ENCODE measurements at regions not wholly inside any gene's neighbourhood (a gene's known extent, or its start where the extent isn't known, plus 50 kb on each side); places are given as distances from the start of the nearest gene placed in this dataset.

DNA sequence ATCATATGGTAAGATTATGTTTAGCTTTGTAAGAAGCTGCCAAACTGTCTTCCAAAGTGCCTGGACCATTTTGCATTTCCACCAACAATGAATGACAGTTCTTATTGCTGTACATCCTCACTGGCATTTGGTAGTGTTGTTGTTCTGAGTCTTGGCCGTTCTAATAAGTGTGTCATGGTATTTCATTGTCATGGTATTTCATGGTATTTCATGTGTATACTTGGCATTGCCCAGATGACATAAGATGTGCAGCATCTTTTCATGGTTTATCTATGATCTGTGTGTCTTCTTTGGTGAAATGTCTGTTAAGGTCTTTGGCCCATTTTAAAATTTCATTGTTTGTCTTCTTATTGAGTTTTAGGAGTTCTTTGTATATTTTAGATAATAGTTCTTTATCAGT lies 224.4 kb downstream of the BCAS1 start:
- intact Hi-C loops (cut with micrococcal nuclease), result loop anchor here in 1 of 2 donors (2.0 to 5.0 kb wide), 2 partner anchors 94 to 137 kb away; no protein-coding TSS in a partner anchor
- ATAC-seq (no peak), DNase-seq (no peak)
- H3K9me3 Mint-ChIP-seq, result no peaks in the 10 kb centered on the region
- Histone ChIP-seq H3K27me3 (ENCODE audit: control insufficient read depth in 2 of 2, insufficient read depth in 2 of 2, low read length in 2 of 2) (no peaks in the 10 kb centered on the region), H3K4me3 (ENCODE audit: low read length) (no peak overlapping the region), H3K9me3 (ENCODE audit: control insufficient read depth in 2 of 3, low read length in 3 of 3) (no peaks in the 10 kb centered on the region), H3K27ac (ENCODE audit: low read depth, low read length) (no peak overlapping the region), H3K36me3 (ENCODE audit: control insufficient read depth in 2 of 3, insufficient read depth in 3 of 3, low read length in 3 of 3) (no peaks in the 10 kb centered on the region), H3K4me1 (ENCODE audit: control insufficient read depth in 2 of 2, insufficient read depth in 2 of 2, low read length in 2 of 2) (peaks cover 57 to 63% of the 10 kb centered on the region in 2 donors)
- H3K4me3 Mint-ChIP-seq, result peak overlapping the region in 7 of 10 donors; percentile 10 to 78 (median 42)
- CTCF ChIA-PET, result interaction anchor here (0.6 kb wide), 2 partner anchors 76 to 140 kb away, joined by 3 read pairs; no protein-coding TSS in a partner anchor
- no peaks in the 10 kb centered on the region for H3K27me3 Mint-ChIP-seq
- POLR2A ChIA-PET, result interaction anchor here (0.6 to 1.5 kb wide), 5 partner anchors 16 to 266 kb away, joined by 3 to 7 read pairs (median 3); no protein-coding TSS in a partner anchor
- peaks cover 47 to 81% (median 65%) of the 10 kb centered on the region in 7 donors for H3K4me1 Mint-ChIP-seq
- peaks cover 0 to 8% (median 0%) of the 10 kb centered on the region in 5 donors for H3K36me3 Mint-ChIP-seq
- peak overlapping the region; percentile 8 to 92 (median 81) for H3K27ac Mint-ChIP-seq

DNA sequence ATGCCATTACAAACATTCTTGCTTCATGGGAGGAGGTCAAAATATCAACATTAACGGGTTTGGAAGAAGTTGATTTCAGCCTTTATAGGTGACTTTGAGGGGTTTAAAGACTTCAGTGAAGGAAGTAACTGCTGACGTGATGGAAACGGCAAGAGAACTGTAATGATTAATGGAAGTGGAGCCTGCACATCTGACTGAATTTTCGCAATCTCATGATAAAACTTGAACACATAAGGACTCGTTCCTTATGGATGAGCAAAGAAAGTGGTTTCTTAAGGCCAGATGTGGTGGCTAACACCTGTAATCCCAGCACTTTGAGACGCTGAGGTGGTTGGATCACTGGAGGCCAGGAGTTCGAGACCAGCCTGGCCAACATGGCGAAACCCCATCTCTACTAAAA lies 226.1 kb downstream of the BCAS1 start:
- peaks cover 56 to 94% (median 83%) of the 10 kb centered on the region in 7 donors for H3K4me1 Mint-ChIP-seq
- no peak for ATAC-seq
- no peaks in the 10 kb centered on the region for H3K27me3 ChIP-seq (ENCODE audit: control insufficient read depth in 2 of 2, insufficient read depth in 2 of 2, low read length in 2 of 2)
- ChIA-PET POLR2A (interaction anchor here (1.2 to 1.9 kb wide), 4 partner anchors 9 to 29 kb away, joined by 3 to 7 read pairs (median 4); no protein-coding TSS in a partner anchor), CTCF (no interaction called here)
- peak overlapping the region in 7 of 10 donors; percentile 1 to 78 (median 21) for H3K4me3 Mint-ChIP-seq
- no peaks in the 10 kb centered on the region for H3K27me3 Mint-ChIP-seq
- peaks cover 0 to 8% (median 0%) of the 10 kb centered on the region in 5 donors for H3K36me3 Mint-ChIP-seq
- peaks cover 0 to 3% (median 0%) of the 10 kb centered on the region in 11 donors for H3K9me3 Mint-ChIP-seq
- no peak overlapping the region for H3K4me3 ChIP-seq (ENCODE audit: low read length)
- peak overlapping the region in 8 of 9 donors; percentile 33 to 92 (median 83) for H3K27ac Mint-ChIP-seq
- no peak overlapping the region for H3K27ac ChIP-seq (ENCODE audit: low read depth, low read length)
- H3K36me3 ChIP-seq (ENCODE audit: control insufficient read depth in 2 of 3, insufficient read depth in 3 of 3, low read length in 3 of 3), result no peaks in the 10 kb centered on the region
- H3K4me1 ChIP-seq (ENCODE audit: control insufficient read depth in 2 of 2, insufficient read depth in 2 of 2, low read length in 2 of 2), result peaks cover 74 to 80% of the 10 kb centered on the region in 2 donors
- DNase-seq, result no peak
- intact Hi-C loops (cut with micrococcal nuclease), result loop anchor here (1.0 to 5.0 kb wide), 2 partner anchors 25 to 137 kb away; no protein-coding TSS in a partner anchor
- H3K9me3 ChIP-seq (ENCODE audit: control insufficient read depth in 2 of 3, low read length in 3 of 3), result no peaks in the 10 kb centered on the region

DNA sequence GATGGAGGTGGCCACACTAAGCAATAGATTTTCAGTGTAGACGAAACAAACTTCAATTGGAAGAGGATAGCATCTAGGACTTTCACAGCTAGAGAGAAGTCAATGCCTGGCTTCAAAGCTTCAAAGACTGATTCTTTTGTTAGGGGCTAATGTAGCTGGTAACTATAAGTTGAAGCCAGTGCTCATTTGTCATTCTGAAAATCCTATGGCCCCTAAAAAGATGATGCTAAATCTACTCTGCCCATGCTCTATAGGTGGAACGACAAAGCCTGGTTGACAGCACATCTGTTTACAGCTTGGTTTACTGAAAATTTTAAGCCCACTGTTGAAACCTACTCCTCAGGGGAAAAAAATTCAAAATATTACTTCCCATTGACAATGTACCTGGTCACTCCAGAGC lies 226.7 kb downstream of the BCAS1 start:
- no peaks in the 10 kb centered on the region for H3K9me3 ChIP-seq (ENCODE audit: control insufficient read depth in 2 of 3, low read length in 3 of 3)
- H3K4me1 Mint-ChIP-seq, result peaks cover 59 to 95% (median 85%) of the 10 kb centered on the region in 7 donors
- no peaks in the 10 kb centered on the region for H3K27me3 ChIP-seq (ENCODE audit: control insufficient read depth in 2 of 2, insufficient read depth in 2 of 2, low read length in 2 of 2)
- ChIA-PET CTCF (interaction anchor here (0.7 to 1.4 kb wide), 2 partner anchors 12 to 19 kb away, joined by 3 to 4 read pairs; no protein-coding TSS in a partner anchor), POLR2A (interaction anchor here (0.6 to 1.9 kb wide), 8 partner anchors 9 to 190 kb away, joined by 3 to 7 read pairs (median 4); no protein-coding TSS in a partner anchor)
- ATAC-seq (no peak), DNase-seq (no peak)
- peak overlapping the region in 4 of 10 donors; percentile 42 to 78 (median 70) for H3K4me3 Mint-ChIP-seq
- no peak overlapping the region for H3K27ac ChIP-seq (ENCODE audit: low read depth, low read length)
- peaks cover 80 to 85% of the 10 kb centered on the region in 2 donors for H3K4me1 ChIP-seq (ENCODE audit: control insufficient read depth in 2 of 2, insufficient read depth in 2 of 2, low read length in 2 of 2)
- peaks cover 0 to 4% (median 0%) of the 10 kb centered on the region in 11 donors for H3K9me3 Mint-ChIP-seq
- H3K27ac Mint-ChIP-seq, result peak overlapping the region in 8 of 9 donors; percentile 9 to 92 (median 88)
- no peaks in the 10 kb centered on the region for H3K36me3 ChIP-seq (ENCODE audit: control insufficient read depth in 2 of 3, insufficient read depth in 3 of 3, low read length in 3 of 3)
- peaks cover 0 to 9% (median 0%) of the 10 kb centered on the region in 5 donors for H3K36me3 Mint-ChIP-seq
- H3K27me3 Mint-ChIP-seq, result no peaks in the 10 kb centered on the region
- no peak overlapping the region for H3K4me3 ChIP-seq (ENCODE audit: low read length)
- intact Hi-C loops (cut with micrococcal nuclease), result loop anchor here (1.0 to 5.0 kb wide), 3 partner anchors 15 to 136 kb away; no protein-coding TSS in a partner anchor

DNA sequence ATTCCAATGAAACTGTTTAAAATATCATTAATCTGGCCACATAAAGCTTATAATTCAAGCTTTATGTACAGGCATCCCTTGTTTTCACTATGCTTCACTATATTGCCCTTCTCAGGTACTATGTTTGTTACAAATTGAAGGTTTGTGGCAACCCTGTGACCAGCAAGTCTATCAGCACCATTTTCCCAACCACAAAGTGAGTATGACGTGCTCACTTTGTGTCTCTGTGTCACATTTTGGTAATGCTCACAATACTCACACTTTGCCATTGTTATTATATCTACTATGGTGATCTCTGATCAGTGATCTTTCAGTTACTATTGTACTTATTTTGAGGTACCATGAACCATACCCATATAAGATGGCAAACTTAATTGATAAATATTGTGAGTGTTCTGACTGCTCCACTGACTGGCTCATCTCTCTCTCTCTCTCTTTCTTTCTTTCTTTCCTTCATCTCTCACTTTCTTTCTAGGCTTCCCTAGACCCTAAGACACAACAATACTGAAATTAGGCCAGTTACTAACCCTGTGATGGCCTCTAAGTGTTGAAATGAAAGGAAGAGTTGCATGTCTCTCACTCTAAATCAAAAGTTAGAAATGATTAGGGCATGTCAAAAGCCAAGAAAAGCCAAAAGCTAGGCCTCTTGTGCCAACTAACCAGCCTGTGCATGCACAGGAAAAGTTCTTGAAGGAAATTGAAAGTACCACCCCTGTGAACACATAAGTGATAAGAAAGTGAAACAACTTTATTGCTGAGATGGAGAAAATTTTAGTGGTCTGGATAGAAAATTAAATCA lies 227.9 kb downstream of the BCAS1 start:
- no peaks in the 10 kb centered on the region for H3K27me3 Mint-ChIP-seq
- Histone ChIP-seq H3K27ac (ENCODE audit: low read depth, low read length) (peak overlapping the region; percentile 49), H3K9me3 (ENCODE audit: control insufficient read depth in 2 of 3, low read length in 3 of 3) (no peaks in the 10 kb centered on the region), H3K4me1 (ENCODE audit: control insufficient read depth in 2 of 2, insufficient read depth in 2 of 2, low read length in 2 of 2) (peaks cover 80% of the 10 kb centered on the region in 2 donors), H3K27me3 (ENCODE audit: control insufficient read depth in 2 of 2, insufficient read depth in 2 of 2, low read length in 2 of 2) (no peaks in the 10 kb centered on the region), H3K36me3 (ENCODE audit: control insufficient read depth in 2 of 3, insufficient read depth in 3 of 3, low read length in 3 of 3) (no peaks in the 10 kb centered on the region), H3K4me3 (ENCODE audit: low read length) (peak overlapping the region; percentile 8)
- DNase-seq (peak in 2 of 9 donors; percentile 29 to 44), ATAC-seq (peak; percentile 58)
- intact Hi-C loops (cut with micrococcal nuclease), result loop anchor here (1.0 to 5.0 kb wide), 4 partner anchors 12 to 135 kb away; no protein-coding TSS in a partner anchor
- H3K36me3 Mint-ChIP-seq, result peaks cover 0 to 11% (median 0%) of the 10 kb centered on the region in 5 donors
- peak overlapping the region; percentile 1 to 78 (median 57) for H3K4me3 Mint-ChIP-seq
- ChIA-PET POLR2A (interaction anchor here (0.6 to 1.9 kb wide), 9 partner anchors 9 to 248 kb away, joined by 3 to 7 read pairs (median 3); no protein-coding TSS in a partner anchor), CTCF (interaction anchor here (0.6 to 1.4 kb wide), 3 partner anchors 14 to 247 kb away, joined by 3 to 4 read pairs (median 4); no protein-coding TSS in a partner anchor)
- H3K9me3 Mint-ChIP-seq, result peaks cover 0 to 9% (median 1%) of the 10 kb centered on the region in 11 donors
- H3K27ac Mint-ChIP-seq, result peak overlapping the region; percentile 47 to 92 (median 90)
- peaks cover 54 to 93% (median 79%) of the 10 kb centered on the region in 7 donors for H3K4me1 Mint-ChIP-seq

DNA sequence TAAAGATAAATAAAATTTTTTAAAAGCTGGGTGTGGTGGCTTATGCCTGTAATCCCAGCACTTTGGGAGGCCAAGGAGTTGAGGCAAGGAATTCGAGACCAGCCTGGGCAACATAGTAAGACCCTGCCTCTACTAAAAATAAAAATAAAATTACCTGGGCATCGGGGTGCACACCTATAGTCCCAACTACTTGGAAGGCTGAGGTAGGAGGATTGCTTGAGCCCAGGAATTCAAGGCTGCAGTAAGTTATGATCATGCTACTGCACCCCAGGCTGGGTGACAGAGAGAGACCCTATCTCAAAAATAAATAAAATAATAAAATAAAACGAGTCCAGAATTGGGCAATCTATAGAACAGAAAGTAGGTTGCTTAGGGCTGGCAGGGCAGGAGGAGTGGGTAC lies 228.7 kb downstream of the BCAS1 start:
- H3K36me3 ChIP-seq (ENCODE audit: control insufficient read depth in 2 of 3, insufficient read depth in 3 of 3, low read length in 3 of 3), result no peaks in the 10 kb centered on the region
- intact Hi-C loops (cut with micrococcal nuclease), result loop anchor here (1.0 to 5.0 kb wide), 3 partner anchors 11 to 134 kb away; no protein-coding TSS in a partner anchor
- ChIA-PET CTCF (no interaction called here), POLR2A (interaction anchor here (0.6 to 1.0 kb wide), 4 partner anchors 8 to 73 kb away, joined by 3 to 5 read pairs (median 3); no protein-coding TSS in a partner anchor)
- H3K4me1 Mint-ChIP-seq, result peaks cover 48 to 92% (median 77%) of the 10 kb centered on the region in 7 donors
- H3K36me3 Mint-ChIP-seq, result peaks cover 0 to 11% (median 0%) of the 10 kb centered on the region in 5 donors
- peak overlapping the region; percentile 47 to 92 (median 90) for H3K27ac Mint-ChIP-seq
- H3K27me3 ChIP-seq (ENCODE audit: control insufficient read depth in 2 of 2, insufficient read depth in 2 of 2, low read length in 2 of 2), result no peaks in the 10 kb centered on the region
- H3K9me3 Mint-ChIP-seq, result peaks cover 0 to 9% (median 2%) of the 10 kb centered on the region in 11 donors
- H3K4me3 Mint-ChIP-seq, result peak overlapping the region in 4 of 10 donors; percentile 10 to 62 (median 30)
- ATAC-seq (no peak), DNase-seq (no peak)
- no peaks in the 10 kb centered on the region for H3K27me3 Mint-ChIP-seq
- no peak overlapping the region for H3K4me3 ChIP-seq (ENCODE audit: low read length)
- peak overlapping the region; percentile 49 for H3K27ac ChIP-seq (ENCODE audit: low read depth, low read length)
- H3K4me1 ChIP-seq (ENCODE audit: control insufficient read depth in 2 of 2, insufficient read depth in 2 of 2, low read length in 2 of 2), result peaks cover 73 to 74% of the 10 kb centered on the region in 2 donors
- no peaks in the 10 kb centered on the region for H3K9me3 ChIP-seq (ENCODE audit: control insufficient read depth in 2 of 3, low read length in 3 of 3)

DNA sequence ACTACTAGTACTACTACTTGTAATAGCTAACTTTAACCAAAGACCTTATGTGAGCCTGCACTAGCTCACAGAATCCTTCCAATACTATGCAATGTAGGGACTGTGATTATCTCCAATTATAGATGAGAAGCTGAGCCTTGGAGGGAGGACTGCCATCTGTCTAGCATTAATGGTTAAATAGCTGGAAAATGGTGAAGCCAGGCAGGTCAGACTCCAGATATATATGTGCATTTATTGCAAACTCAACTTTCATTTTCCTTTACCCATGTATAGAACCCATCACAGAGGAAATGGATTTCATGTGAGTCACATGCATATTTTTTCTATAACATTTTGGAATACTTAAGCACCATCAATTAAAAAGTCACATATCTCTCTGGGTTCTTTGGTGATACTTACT lies 229.9 kb downstream of the BCAS1 start:
- Mint-ChIP-seq H3K36me3 (peaks cover 0 to 9% (median 0%) of the 10 kb centered on the region in 5 donors), H3K4me3 (peak overlapping the region in 3 of 10 donors; percentile 16 to 77 (median 35)), H3K27ac (peak overlapping the region; percentile 93 to 100 (median 97)), H3K9me3 (peaks cover 0 to 9% (median 2%) of the 10 kb centered on the region in 11 donors), H3K27me3 (no peaks in the 10 kb centered on the region), H3K4me1 (peaks cover 40 to 83% (median 69%) of the 10 kb centered on the region in 7 donors)
- Histone ChIP-seq H3K27me3 (ENCODE audit: control insufficient read depth in 2 of 2, insufficient read depth in 2 of 2, low read length in 2 of 2) (no peaks in the 10 kb centered on the region), H3K27ac (ENCODE audit: low read depth, low read length) (peak overlapping the region; percentile 27), H3K36me3 (ENCODE audit: control insufficient read depth in 2 of 3, insufficient read depth in 3 of 3, low read length in 3 of 3) (no peaks in the 10 kb centered on the region), H3K4me3 (ENCODE audit: low read length) (no peak overlapping the region), H3K4me1 (ENCODE audit: control insufficient read depth in 2 of 2, insufficient read depth in 2 of 2, low read length in 2 of 2) (peaks cover 64 to 67% of the 10 kb centered on the region in 2 donors), H3K9me3 (ENCODE audit: control insufficient read depth in 2 of 3, low read length in 3 of 3) (no peaks in the 10 kb centered on the region)
- CTCF ChIA-PET, result interaction anchor here (0.6 to 1.2 kb wide), 6 partner anchors 23 to 126 kb away, joined by 3 read pairs; no protein-coding TSS in a partner anchor
- DNase-seq (no peak), ATAC-seq (no peak)
- POLR2A ChIA-PET, result interaction anchor here (0.8 to 1.6 kb wide), 13 partner anchors 9 to 259 kb away, joined by 3 to 12 read pairs (median 4); no protein-coding TSS in a partner anchor
- intact Hi-C loops (cut with micrococcal nuclease), result loop anchor here in 1 of 2 donors (5.0 kb wide), 1 partner anchor 133 kb away; no protein-coding TSS in a partner anchor
